K562 (cell line): ENCODE measurements at regions not wholly inside any gene's neighbourhood (a gene's known extent, or its start where the extent isn't known, plus 50 kb on each side); places are given as distances from the start of the nearest gene placed in this dataset.

Source experiments
- ATAC-seq: fragments of 200-7000 bp; cut with Tn5 transposase; 3 replicates; pipeline ENCODE4 v1.9.1; 2020; ENCODE audit warnings: moderate library complexity
- BruUV-seq: library from RNA; stranded (reverse); fragments of 400-500 nt; replicated peaks from 2 replicates; lab custom pipeline; 2021; lab: Mats Ljungman, UMichigan
- CTCF ChIA-PET: fragments of 300-600 bp; formaldehyde crosslinking; extraction: SDS; loops from one replicate; lab custom pipeline; 2021; ENCODE audit warnings: low intra/inter-chr PET ratio; lab: Yijun Ruan, JAX
- POLR2A ChIA-PET: fragments of 300-600, 350-650 bp; sonication (Branson Sonifier 250); formaldehyde crosslinking; extraction: SDS; loops from one replicate; lab custom pipeline; 2021; ENCODE audit warnings: antibody characterized with exemption, inconsistent platforms; lab: Yijun Ruan, JAX
- DNase-seq, 4 experiments: peaks; one replicate each; pipeline versions ENCODE4 v3.0.0 to v3.0.0-alpha.2; 2011 to 2018; ENCODE audit warnings: low spot score in 3 of 4, mixed read lengths in 3 of 4; ENCODE audit errors: extremely low read depth in 1 of 4
- FAIRE-seq: peaks from 2 replicates; lab custom pipeline; 2011; peaks lifted over from hg19 to GRCh38; lab: Jason Lieb, UNC
- H2AFZ ChIP-seq: 2 replicates; pipeline ENCODE4 v1.6.0; 2011; ENCODE audit warnings: low read depth, low read length, control low read depth, inconsistent platforms
- H3K27ac ChIP-seq: fragments of 200-600 bp; 3 replicates; pipeline ENCODE4 v1.8.0; 2011; ENCODE audit warnings: low read depth, mild to moderate bottlenecking, control low read depth, inconsistent platforms, low read length, moderate library complexity, mixed read lengths; ENCODE audit errors: extremely low read depth
- H3K27me3 ChIP-seq, 2 experiments: fragments of 300-600 bp in 1 of 2; 2 replicates in 1 of 2; 3 replicates in 1 of 2; pipeline versions ENCODE4 v1.6.0 to v1.8.0; 2011; ENCODE audit warnings: inconsistent platforms in 2 of 2, low read length in 2 of 2, mild to moderate bottlenecking in 1 of 2, mixed read lengths in 1 of 2, moderate library complexity in 1 of 2; ENCODE audit not compliant: control insufficient read depth in 2 of 2, insufficient read depth in 2 of 2
- H3K36me3 ChIP-seq: fragments of 300-600 bp; 3 replicates; pipeline ENCODE4 v1.8.0; 2011; ENCODE audit warnings: mild to moderate bottlenecking, low read length, inconsistent platforms; ENCODE audit not compliant: control insufficient read depth, insufficient read depth
- H3K4me1 ChIP-seq, 2 experiments: fragments of 200-600 bp in 1 of 2; replicated peaks in 1 of 2; 2 replicates in 1 of 2; 3 replicates in 1 of 2; pipeline versions ENCODE4 v1.5.1 to v1.8.0; 2011; ENCODE audit warnings: inconsistent platforms in 2 of 2, low read length in 2 of 2, mild to moderate bottlenecking in 1 of 2, mixed read lengths in 1 of 2, moderate library complexity in 1 of 2; ENCODE audit not compliant: control insufficient read depth in 2 of 2, insufficient read depth in 2 of 2
- H3K4me2 ChIP-seq: 2 replicates; pipeline ENCODE4 v1.6.1; 2011; ENCODE audit warnings: low read length, control low read depth, inconsistent platforms, mixed read lengths; ENCODE audit not compliant: insufficient read depth
- H3K4me3 ChIP-seq: fragments of 200-600 bp; sonication (generic), shearing (Covaris generic); 2 replicates; pipeline ENCODE4 v1.5.1; 2016; ENCODE audit warnings: control low read depth, inconsistent platforms
- H3K79me2 ChIP-seq: fragments of 200-600 bp; 3 replicates; pipeline ENCODE4 v1.8.0; 2011; ENCODE audit warnings: low read length, inconsistent platforms; ENCODE audit not compliant: control insufficient read depth, insufficient read depth
- H3K9ac ChIP-seq, 2 experiments: 2 replicates each; pipeline versions ENCODE4 v1.6.0 to v1.6.1; 2011; ENCODE audit warnings: low read depth in 2 of 2, low read length in 2 of 2, control low read depth in 1 of 2, inconsistent platforms in 1 of 2, mild to moderate bottlenecking in 1 of 2, mixed read lengths in 1 of 2; ENCODE audit not compliant: insufficient read depth in 1 of 2
- H3K9me1 ChIP-seq: one replicate; pipeline ENCODE4 v1.6.0; 2011; ENCODE audit warnings: inconsistent platforms, mild to moderate bottlenecking, low read length, moderate library complexity; ENCODE audit not compliant: control insufficient read depth, insufficient read depth
- H3K9me3 ChIP-seq: replicated peaks from 2 replicates; pipeline ENCODE4 v1.5.1; 2011; ENCODE audit warnings: low read depth, low read length, inconsistent platforms; ENCODE audit not compliant: control insufficient read depth, insufficient read depth
- H4K20me1 ChIP-seq: replicated peaks from 2 replicates; pipeline ENCODE4 v1.6.1; 2011; ENCODE audit warnings: low read length, inconsistent platforms, mixed read lengths; ENCODE audit not compliant: control insufficient read depth, insufficient read depth
- CCNT2 ChIP-seq: IDR thresholded peaks from 2 replicates; pipeline ENCODE4 v1.6.1; 2011; ENCODE audit warnings: borderline replicate concordance, low read depth, mild to moderate bottlenecking, moderate library complexity, mixed read lengths, low read length; ENCODE audit not compliant: insufficient read length; ENCODE audit errors: extremely low read depth
- SRSF3 ChIP-seq: fragments of 200-400 bp; formaldehyde crosslinking; IDR thresholded peaks from 2 replicates; pipeline ENCODE4 v1.6.1; 2016; ENCODE audit warnings: mild to moderate bottlenecking, low read length, moderate library complexity; ENCODE audit not compliant: insufficient read depth
- WGBS: fragments of 100-300 bp; shearing (Covaris generic); methylation state at CpG from one replicate; pipeline ENCODE4 v1.1.6; 2016; ENCODE audit warnings: low coverage, mixed read lengths; ENCODE audit not compliant: insufficient coverage; ENCODE audit errors: missing lambda C conversion rate; 5-methylcytosine and 5-hydroxymethylcytosine counted together
- in situ Hi-C: fragments of 300-500 bp; cut with MboI; formaldehyde crosslinking; loops from 4 replicates; pipeline ENCODE4 v1.15.0; 2018; ENCODE audit warnings: inconsistent platforms, mixed read lengths
- intact Hi-C: fragments of 100-400 bp; cut with micrococcal nuclease; formaldehyde crosslinking; loops from 2 replicates; pipeline ENCODE4 v1.14.2; 2022
- TF ChIP-seq, protein P1 (sequence below): sonication (generic); formaldehyde crosslinking; IDR thresholded peaks from 2 replicates; pipeline ENCODE4 v1.8.0; 2022; ENCODE audit warnings: mild to moderate bottlenecking, low read depth, missing genetic modification reagents

DNA sequence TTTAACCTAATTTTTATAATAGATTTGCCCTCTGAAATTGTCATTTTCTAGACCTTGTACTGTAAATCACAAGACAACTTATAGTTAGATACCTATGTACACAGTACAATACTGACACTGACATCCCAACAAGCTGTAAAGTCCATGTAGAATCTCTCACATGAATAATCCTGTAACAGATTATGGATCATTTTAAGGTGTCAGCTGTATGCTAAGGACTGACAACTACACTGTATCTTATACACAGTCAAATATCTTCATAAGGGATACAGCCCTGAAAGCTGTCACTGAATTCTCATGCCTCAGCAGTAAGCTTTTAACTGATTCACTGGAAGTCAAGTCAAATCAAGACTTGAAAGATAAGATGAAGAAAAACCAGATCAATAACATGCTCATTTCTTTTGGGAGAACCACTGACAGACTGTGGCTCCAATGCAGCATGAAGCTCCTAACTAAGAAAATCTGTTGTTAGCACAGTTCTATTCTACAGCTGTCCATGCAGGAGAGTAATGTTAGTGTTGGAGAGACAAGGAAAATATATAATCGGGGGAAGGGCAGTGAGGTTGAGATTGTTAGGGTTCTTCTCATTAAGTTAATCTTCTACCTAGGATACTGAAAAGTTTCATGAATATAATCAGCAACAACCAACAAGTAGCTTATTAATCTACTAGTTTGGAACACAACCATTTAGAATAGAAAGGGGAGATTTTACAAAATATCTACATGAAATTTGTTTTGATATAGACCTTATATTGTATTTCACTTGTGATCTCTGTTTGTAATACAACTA, 612.0 kb downstream of the PCDH18 start:
- Histone ChIP-seq H3K79me2 (no peaks in the 10 kb centered on the region), H3K27me3 (no peaks in the 10 kb centered on the region), H3K9me3 (no peaks in the 10 kb centered on the region), H3K36me3 (no peaks in the 10 kb centered on the region), H3K9ac (no peak overlapping the region), H3K4me1 (no peaks in the 10 kb centered on the region), H3K4me2 (no peak overlapping the region), H3K27ac (no peak overlapping the region), H4K20me1 (no peaks in the 10 kb centered on the region), H3K4me3 (no peak overlapping the region), H2AFZ (no peak overlapping the region), H3K9me1 (no peaks in the 10 kb centered on the region)
- DNase-seq (no peak), FAIRE-seq (no peak), ATAC-seq (no peak)
- CTCF ChIA-PET, result no interaction called here
- intact Hi-C loops (no loop called here), in situ Hi-C loops (no loop called here)
- no TSS peak for BruUV-seq
- no peak for TF ChIP-seq CCNT2
- TF ChIP-seq, protein P1, sequence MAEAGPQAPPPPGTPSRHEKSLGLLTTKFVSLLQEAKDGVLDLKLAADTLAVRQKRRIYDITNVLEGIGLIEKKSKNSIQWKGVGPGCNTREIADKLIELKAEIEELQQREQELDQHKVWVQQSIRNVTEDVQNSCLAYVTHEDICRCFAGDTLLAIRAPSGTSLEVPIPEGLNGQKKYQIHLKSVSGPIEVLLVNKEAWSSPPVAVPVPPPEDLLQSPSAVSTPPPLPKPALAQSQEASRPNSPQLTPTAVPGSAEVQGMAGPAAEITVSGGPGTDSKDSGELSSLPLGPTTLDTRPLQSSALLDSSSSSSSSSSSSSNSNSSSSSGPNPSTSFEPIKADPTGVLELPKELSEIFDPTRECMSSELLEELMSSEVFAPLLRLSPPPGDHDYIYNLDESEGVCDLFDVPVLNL (CRISPR knock-in tag), result no peak
- TF ChIP-seq SRSF3, result no peak
- POLR2A ChIA-PET, result no interaction called here
- WGBS, result 0% methylated on average over 1 of the region's 1 CpG
